GM19438 (cell line): ENCODE measurements at regions not wholly inside any gene's neighbourhood (a gene's known extent, or its start where the extent isn't known, plus 50 kb on each side); places are given as distances from the start of the nearest gene placed in this dataset.

Experiments used
- ATAC-seq: cut with Tn5 transposase; IDR thresholded peaks from one replicate; pipeline ENCODE4 v1.9.1; 2021; ENCODE audit warnings: low read depth; ENCODE audit not compliant: unreplicated experiment

DNA sequence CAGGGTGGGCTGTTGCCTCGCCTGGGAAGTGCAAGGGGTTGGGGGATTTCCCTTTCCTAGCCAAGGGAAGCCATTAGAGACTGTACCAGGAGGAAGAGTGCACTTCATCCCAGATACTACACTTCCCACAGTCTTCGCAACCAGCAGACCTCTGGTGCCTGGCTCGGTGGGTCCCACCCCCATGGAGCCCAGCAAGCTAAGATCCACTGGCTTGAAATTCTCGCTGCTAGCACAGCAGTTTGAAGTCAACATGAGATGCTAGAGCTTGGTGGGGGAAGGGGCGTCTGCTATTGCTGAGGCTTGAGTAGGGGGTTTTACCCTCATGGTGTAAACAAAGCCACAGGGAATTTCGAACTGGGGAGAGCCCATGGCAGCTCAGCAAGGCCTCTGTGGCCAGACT is 586.4 kb downstream of the HTR1A start:
- no peak for ATAC-seq

- ATAC-seq, result no peak
These were observed 588.2 kb downstream of the HTR1A start for GRCh38 chr5:63374085-63374484.

GRCh38 chr5:63351164-63351563 is 611.1 kb downstream of the HTR1A start:
- no peak for ATAC-seq

GRCh38 chr5:63346451-63346850 is 615.8 kb downstream of the HTR1A start:
- no peak for ATAC-seq

DNA sequence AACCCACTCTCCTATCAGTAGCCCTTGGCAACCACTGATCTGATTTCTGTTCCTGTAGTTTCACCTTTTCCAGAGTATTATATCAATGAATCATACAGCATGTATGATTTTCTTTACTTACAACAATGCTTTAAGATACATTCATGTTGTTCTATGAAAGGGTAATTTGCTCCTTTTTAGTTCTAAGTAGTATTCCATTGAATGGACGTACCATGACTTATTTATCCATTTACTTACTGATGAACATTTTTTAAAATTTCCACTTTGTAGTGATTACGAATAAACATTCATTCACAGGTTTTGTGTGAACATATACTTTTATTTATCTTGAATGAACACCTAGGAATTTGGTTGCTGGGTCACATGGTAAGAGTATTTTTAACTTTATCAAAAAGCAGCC is 620.8 kb downstream of the HTR1A start:
- ATAC-seq, result no peak

GRCh38 chr5:63323926-63324325 is 638.3 kb downstream of the HTR1A start:
- ATAC-seq, result no peak

DNA sequence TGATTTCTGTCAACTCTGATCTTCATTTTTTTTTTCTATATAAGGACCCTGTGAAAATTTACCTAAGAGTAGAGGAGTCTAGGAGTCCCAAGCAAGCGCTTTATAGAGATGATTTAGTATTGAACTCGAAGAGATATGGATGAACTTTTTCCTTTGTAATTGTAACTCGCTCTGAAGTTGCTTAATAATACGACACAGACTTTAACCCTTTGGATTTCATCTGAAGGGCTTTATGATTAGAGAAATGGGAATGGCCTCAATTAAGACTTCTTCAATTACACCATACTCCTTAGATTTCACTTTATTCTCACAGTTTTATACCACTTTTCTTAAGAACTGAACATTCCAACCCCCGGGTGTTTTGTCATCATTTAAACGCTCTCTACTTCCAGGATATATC is 647.7 kb downstream of the HTR1A start:
- ATAC-seq, result no peak

- ATAC-seq, result no peak
These were observed 651.6 kb downstream of the HTR1A start for GRCh38 chr5:63310644-63311043.

- no peak for ATAC-seq
These were observed 655.3 kb downstream of the HTR1A start for GRCh38 chr5:63306909-63307308.

GRCh38 chr5:63293317-63293716 is 668.9 kb downstream of the HTR1A start:
- ATAC-seq, result no peak

GRCh38 chr5:63286724-63287123 is 675.5 kb downstream of the HTR1A start:
- no peak for ATAC-seq

- ATAC-seq, result no peak
These were observed 684.8 kb downstream of the LRRC70 start for GRCh38 chr5:63263411-63263810.

GRCh38 chr5:63262185-63262981 is 683.8 kb downstream of the LRRC70 start:
- ATAC-seq, result no peak

DNA sequence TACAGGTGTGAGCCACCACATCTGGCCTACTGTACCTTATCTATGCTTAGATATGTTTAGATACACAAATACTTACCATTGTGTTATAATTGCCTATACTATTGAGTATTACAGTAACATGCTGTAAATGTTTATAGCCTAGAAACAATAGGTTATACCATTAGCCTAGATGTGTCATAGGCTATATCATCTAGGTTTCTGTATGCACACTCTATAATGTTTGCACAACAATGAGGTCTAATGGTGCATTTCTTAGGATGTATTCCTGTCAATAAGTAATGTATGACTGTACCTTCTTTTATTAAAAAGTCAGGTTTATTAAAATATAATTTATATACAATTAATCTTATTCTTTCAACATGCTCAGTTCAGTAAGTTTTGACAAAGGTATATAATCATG is 683.1 kb downstream of the LRRC70 start:
- ATAC-seq, result no peak

DNA sequence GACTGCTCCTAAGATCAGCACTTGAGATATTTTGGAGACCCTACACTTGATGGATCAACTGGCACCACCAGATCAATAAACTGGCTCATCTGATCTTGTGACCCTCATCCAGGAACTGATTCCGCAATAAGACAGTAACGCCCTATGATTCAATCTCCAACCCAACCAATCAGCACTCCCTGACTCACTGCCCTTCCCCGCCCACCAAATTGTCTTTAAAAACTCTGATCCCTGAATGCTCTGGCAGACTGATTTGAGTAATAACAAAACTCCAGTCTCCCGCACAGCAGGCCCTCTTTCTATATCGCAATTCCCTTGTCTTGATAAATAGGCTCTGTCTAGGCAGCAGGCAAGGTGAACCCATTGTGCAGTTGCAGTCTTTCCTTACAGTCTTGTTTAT is 677.0 kb downstream of the LRRC70 start:
- no peak for ATAC-seq

DNA sequence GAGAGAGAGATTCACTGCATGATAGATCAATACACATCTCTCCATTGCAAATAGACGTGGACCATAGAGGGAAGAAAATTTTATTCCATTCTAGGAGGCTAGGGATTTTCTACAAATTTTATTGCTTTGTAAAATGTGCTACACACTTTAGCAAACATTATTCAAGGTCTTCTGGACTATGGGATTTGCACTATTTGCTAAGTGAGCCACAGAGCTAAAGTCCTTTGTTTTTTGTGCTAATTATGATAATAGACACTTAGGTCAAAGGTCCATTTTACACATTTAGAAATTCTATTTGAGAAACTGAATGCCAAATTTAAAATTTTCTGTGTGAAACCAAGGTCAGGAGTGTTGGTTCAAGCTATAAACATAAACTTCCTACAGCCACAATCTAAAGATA is 672.3 kb downstream of the LRRC70 start:
- no peak for ATAC-seq

DNA sequence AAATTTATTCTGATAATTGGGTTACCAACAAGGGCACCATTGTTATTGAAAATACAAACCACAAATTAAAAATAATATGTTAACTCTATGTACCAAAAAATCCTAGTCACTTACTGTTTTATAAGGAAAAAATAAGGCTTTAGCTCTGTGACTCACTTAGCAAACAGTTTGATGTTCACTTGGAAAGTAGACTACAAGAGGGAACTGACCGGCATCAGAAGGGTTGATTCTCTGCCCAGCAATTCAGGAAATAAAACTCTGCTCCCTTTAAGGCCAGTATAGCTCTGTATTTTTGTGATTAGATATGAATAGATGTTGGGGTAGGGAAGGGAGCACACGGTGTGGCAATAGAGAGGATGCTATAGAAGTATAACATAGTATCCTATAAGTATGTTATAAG is 671.3 kb downstream of the LRRC70 start:
- no peak for ATAC-seq

DNA sequence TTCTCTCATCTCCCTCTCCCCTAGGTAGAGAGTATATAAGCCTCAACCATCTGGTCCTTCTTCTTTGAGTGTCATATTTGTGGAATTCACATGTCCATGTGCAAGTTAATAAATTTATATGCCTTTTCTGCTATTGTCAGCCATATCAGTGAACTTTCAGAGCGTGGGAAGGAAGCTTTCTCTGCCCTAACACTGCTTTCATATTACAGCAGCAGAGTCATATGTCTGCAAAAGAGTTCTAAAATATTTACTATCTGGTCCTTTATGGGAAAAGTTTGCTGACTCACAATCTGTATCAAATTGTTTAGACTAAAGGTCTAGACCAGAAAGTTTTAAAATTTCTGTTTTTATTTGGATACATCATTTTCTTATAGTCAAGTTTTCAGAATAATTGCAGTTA is 669.0 kb downstream of the LRRC70 start:
- ATAC-seq, result no peak

DNA sequence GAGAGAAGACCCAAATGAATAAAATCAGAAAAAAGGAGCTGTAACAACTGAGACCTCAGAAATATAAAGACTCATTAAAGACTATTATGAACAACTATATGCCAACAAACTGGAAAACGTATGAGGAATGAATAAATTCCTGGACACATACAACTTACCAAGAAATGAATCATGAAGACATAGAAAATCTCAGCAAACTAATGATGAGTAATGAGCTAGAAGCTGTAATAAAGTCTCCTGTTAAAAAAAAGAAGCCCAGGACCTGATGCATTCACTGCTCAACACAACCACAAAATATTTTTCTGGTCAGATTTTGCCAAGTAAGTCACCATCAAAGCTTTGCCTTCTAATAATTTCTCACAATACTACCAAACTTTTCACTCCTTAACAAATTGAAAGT is 666.7 kb downstream of the LRRC70 start:
- no peak for ATAC-seq

DNA sequence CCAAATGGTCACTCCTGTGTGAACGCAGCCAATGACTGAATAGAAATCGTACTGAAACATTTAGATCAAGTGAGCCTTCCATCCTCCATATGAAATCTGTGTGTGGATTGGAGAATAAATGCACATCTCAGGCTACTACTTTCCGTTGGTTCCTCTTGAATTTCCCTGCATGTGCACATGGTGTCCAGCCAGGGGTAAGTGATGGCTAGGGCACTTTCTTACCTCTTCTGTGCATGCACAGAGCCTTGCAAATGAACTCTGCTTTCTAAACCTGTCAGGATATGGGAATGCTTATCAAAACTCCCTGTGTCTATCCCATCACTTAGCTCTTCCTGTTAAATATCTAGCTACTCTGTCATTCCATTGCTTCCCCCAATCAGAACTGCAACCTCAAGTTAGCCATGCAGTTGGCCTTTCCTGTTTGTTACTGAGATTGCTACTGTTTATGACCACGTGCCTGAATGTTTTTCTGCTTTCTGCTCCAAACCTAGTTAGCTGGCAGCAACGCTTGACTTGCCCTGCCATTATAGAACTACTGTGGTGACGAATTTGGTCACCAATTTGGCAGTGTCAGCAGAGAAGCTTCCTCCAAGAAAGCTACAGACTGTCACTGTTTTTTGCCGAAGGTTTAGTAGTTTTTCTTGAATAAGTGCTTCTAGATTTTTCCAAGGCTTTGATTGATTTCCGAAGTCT is 661.6 kb downstream of the LRRC70 start:
- ATAC-seq, result no peak

GRCh38 chr5:63233911-63234310 is 655.3 kb downstream of the LRRC70 start:
- no peak for ATAC-seq

DNA sequence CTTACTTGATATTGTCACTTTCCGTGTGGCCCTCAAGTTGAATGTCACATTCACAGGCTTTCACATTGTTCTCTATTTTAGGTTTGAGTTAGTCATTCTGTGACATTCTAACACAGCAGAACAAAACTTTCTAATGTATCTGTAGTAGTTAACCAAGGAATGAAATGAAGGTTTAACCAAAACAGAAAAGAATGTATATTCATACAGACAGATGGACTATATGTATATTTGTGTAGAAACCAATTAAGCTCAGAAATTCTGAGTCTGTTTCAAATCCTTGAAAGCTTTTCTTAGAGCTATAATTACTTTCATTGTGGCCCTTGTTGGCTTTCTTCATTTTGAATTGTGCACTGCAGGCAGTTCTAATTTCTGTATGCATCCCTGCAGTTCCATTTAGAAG is 654.7 kb downstream of the LRRC70 start:
- no peak for ATAC-seq
